PFSK-1 (cell line): ENCODE measurements at regions not wholly inside any gene's neighbourhood (a gene's known extent, or its start where the extent isn't known, plus 50 kb on each side); places are given as distances from the start of the nearest gene placed in this dataset.

ENCODE experiments used
- POLR2AphosphoS5 ChIP-seq: IDR thresholded peaks from 2 replicates; pipeline ENCODE4 v1.6.1; 2012; ENCODE audit warnings: low read depth, mild to moderate bottlenecking, control low read depth, low read length, moderate library complexity
- REST ChIP-seq, 2 experiments: IDR thresholded peaks; 2 replicates each; pipeline versions ENCODE4 v1.6.1 to v1.8.0; 2011 to 2012; ENCODE audit warnings: low read depth in 2 of 2, low read length in 2 of 2, control low read depth in 1 of 2, inconsistent platforms in 1 of 2, mild to moderate bottlenecking in 1 of 2, moderate library complexity in 1 of 2; ENCODE audit not compliant: insufficient read depth in 1 of 2
- SIN3A ChIP-seq: IDR thresholded peaks from 2 replicates; pipeline ENCODE4 v1.6.1; 2012; ENCODE audit warnings: mild to moderate bottlenecking, low read length, moderate library complexity, borderline replicate concordance; ENCODE audit not compliant: insufficient read depth
- TAF1 ChIP-seq: IDR thresholded peaks from 2 replicates; pipeline ENCODE4 v1.6.1; 2012; ENCODE audit warnings: low read length, control low read depth, borderline replicate concordance; ENCODE audit not compliant: insufficient read depth

GRCh38 chr7:101727184-101727583, 90.2 kb upstream of the CUX1 start:
- TF ChIP-seq TAF1 (no peak), REST (IDR thresholded peaks at IDR 0.05; ENCODE audit: insufficient read depth in 1 of 2, low read depth in 2 of 2, low read length in 2 of 2) (no peak), POLR2AphosphoS5 (no peak), SIN3A (no peak)
